ENCODE measurements at regions not wholly inside any gene's neighbourhood (a gene's known extent, or its start where the extent isn't known, plus 50 kb on each side); places are given as distances from the start of the nearest gene placed in this dataset.
A peak's percentile ranks its signal among the peaks of the same experiment; 100 is the strongest.
"Not testable (repeated sequence)": the region's sequence is repeated elsewhere in the genome, so short reads cannot be mapped to it uniquely, and the experiment has no call there.

GRCh38 chrX:131841496-131842437 lies 181.3 kb upstream of the STK26 start:
- peak; percentile 71 for DNase-seq (ENCODE audit: low read depth)
- TF ChIP-seq CTCF (IDR thresholded peaks at IDR 0.05; ENCODE audit: low read depth, low read length) (peak; percentile 68), POLR2A (IDR thresholded peaks at IDR 0.05; ENCODE audit: extremely low read depth, insufficient read length) (no peak)
- H3K4me3 ChIP-seq (ENCODE audit: low read depth, low read length) = no peak overlapping the region

- H3K4me3 ChIP-seq (ENCODE audit: low read depth, low read length) = no peak overlapping the region
- no peak for DNase-seq (ENCODE audit: low read depth)
- TF ChIP-seq CTCF (IDR thresholded peaks at IDR 0.05; ENCODE audit: low read depth, low read length) (no peak), MAX (IDR thresholded peaks at IDR 0.05; ENCODE audit: low read depth, low read length) (no peak), MYC (IDR thresholded peaks at IDR 0.05; ENCODE audit: low read depth, low read length) (no peak), POLR2A (IDR thresholded peaks at IDR 0.05; ENCODE audit: extremely low read depth, insufficient read length) (no peak)
These were observed 179.1 kb upstream of the STK26 start for GRCh38 chrX:131843987-131844386.

GRCh38 chrX:131845201-131845600 lies 177.9 kb upstream of the STK26 start:
- DNase-seq (ENCODE audit: low read depth) = no peak
- no peak overlapping the region for H3K4me3 ChIP-seq (ENCODE audit: low read depth, low read length)
- TF ChIP-seq MAX (IDR thresholded peaks at IDR 0.05; ENCODE audit: low read depth, low read length) = no peak
- TF ChIP-seq POLR2A (IDR thresholded peaks at IDR 0.05; ENCODE audit: extremely low read depth, insufficient read length) = no peak
- TF ChIP-seq CTCF (IDR thresholded peaks at IDR 0.05; ENCODE audit: low read depth, low read length) = no peak

- no peak for DNase-seq (ENCODE audit: low read depth)
- TF ChIP-seq POLR2A (IDR thresholded peaks at IDR 0.05; ENCODE audit: extremely low read depth, insufficient read length) = no peak
- TF ChIP-seq CTCF (IDR thresholded peaks at IDR 0.05; ENCODE audit: low read depth, low read length) = no peak
- TF ChIP-seq MAX (IDR thresholded peaks at IDR 0.05; ENCODE audit: low read depth, low read length) = no peak
- no peak overlapping the region for H3K4me3 ChIP-seq (ENCODE audit: low read depth, low read length)
These were observed 177.3 kb upstream of the STK26 start for GRCh38 chrX:131845771-131846170.

GRCh38 chrX:131850964-131851363 lies 172.1 kb upstream of the STK26 start:
- H3K4me3 ChIP-seq (ENCODE audit: low read depth, low read length); DNase-seq (ENCODE audit: low read depth): not testable (repeated sequence)

GRCh38 chrX:131853440-131853839 lies 169.7 kb upstream of the STK26 start:
- no peak for TF ChIP-seq MAX (IDR thresholded peaks at IDR 0.05; ENCODE audit: low read depth, low read length)
- TF ChIP-seq CTCF (IDR thresholded peaks at IDR 0.05; ENCODE audit: low read depth, low read length) = no peak
- TF ChIP-seq MYC (IDR thresholded peaks at IDR 0.05; ENCODE audit: low read depth, low read length) = no peak
- no peak for TF ChIP-seq POLR2A (IDR thresholded peaks at IDR 0.05; ENCODE audit: extremely low read depth, insufficient read length)
- DNase-seq (ENCODE audit: low read depth) = no peak

More at GRCh38 chrX:131853440-131853839, 169.7 kb upstream of the STK26 start:
- no peak overlapping the region for H3K4me3 ChIP-seq (ENCODE audit: low read depth, low read length)

Data from NB4 (cell line).